ENCODE measurements at regions not wholly inside any gene's neighbourhood (a gene's known extent, or its start where the extent isn't known, plus 50 kb on each side); places are given as distances from the start of the nearest gene placed in this dataset.

- Histone ChIP-seq H3K79me2 (ENCODE audit: insufficient read depth) (no peaks in the 10 kb centered on the region), H3F3A (replicated peaks; ENCODE audit: insufficient read depth) (peaks cover 5% of the 10 kb centered on the region), H3K4me1 (ENCODE audit: control insufficient read depth in 1 of 2, insufficient read depth in 2 of 2, low read depth in 1 of 2, low read length in 1 of 2) (peaks cover 58 to 98% of the 10 kb centered on the region in 2 experiments), H3K36me3 (replicated peaks in 1 of 2; ENCODE audit: control insufficient read depth in 1 of 2, insufficient read depth in 2 of 2, low read length in 1 of 2) (no peaks in the 10 kb centered on the region), H4K20me1 (ENCODE audit: insufficient read depth) (no peaks in the 10 kb centered on the region), H3K4me2 (peak overlapping the region; percentile 15; the same call in 1 of the 2 replicates), H3K9ac (peak overlapping the region; percentile 3; the same call in 1 of the 2 replicates), H3K9me3 (no peaks in the 10 kb centered on the region), H3K4me3 (ENCODE audit: low read depth in 2 of 2, low read length in 1 of 2) (no peak overlapping the region), H3K9me2 (no peaks in the 10 kb centered on the region), H2AFZ (ENCODE audit: low read depth) (no peak overlapping the region), H3K27ac (ENCODE audit: low read depth in 2 of 2, low read length in 1 of 2) (peak overlapping the region; percentile 68 to 94; a peak in 3 of 4 replicates), H3K27me3 (ENCODE audit: insufficient read depth) (no peaks in the 10 kb centered on the region)
- 65% methylated on average over 6 of the region's 6 CpGs for WGBS (ENCODE audit: low lambda C conversion rate)
- CTCF ChIA-PET, result interaction anchor here (0.8 to 12.2 kb wide), 17 partner anchors 9 to 280 kb away, joined by 3 to 203 read pairs (median 5); partner anchors contain the start of gene VEGFA
- TF ChIP-seq NFIC (IDR thresholded peaks at IDR 0.05; ENCODE audit: borderline replicate concordance) (peak; percentile 52; the same call in 1 of the 2 replicates), NRF1 (IDR thresholded peaks at IDR 0.05; ENCODE audit: low read depth, low read length) (no peak), PBX3 (IDR thresholded peaks at IDR 0.05) (peak; percentile 51; the same call in 1 of the 2 replicates), TCF12 (IDR thresholded peaks at IDR 0.05) (peak; percentile 40)
- DNase-seq, result no peak
- POLR2A ChIA-PET, result interaction anchor here (0.6 to 5.7 kb wide), 14 partner anchors 8 to 280 kb away, joined by 3 to 49 read pairs (median 4); partner anchors contain the start of gene VEGFA
Observed at GRCh38 chr6:44049989-44050871, 77.0 kb downstream of the MRPL14 start.

- 54% methylated on average over 4 of the region's 6 CpGs for WGBS (ENCODE audit: low lambda C conversion rate)
- 0 out of 2 replicates have a peak overlapping the region, but pooled peaks have one; percentile 35 for H3K4me2 ChIP-seq
- H3K4me1 ChIP-seq (ENCODE audit: control insufficient read depth in 1 of 2, insufficient read depth in 2 of 2, low read depth in 1 of 2, low read length in 1 of 2), result peaks cover 50 to 90% of the 10 kb centered on the region in 2 experiments
- peak overlapping the region; percentile 68 to 94; a peak in 3 of 4 replicates for H3K27ac ChIP-seq (ENCODE audit: low read depth in 2 of 2, low read length in 1 of 2)
- peak overlapping the region; percentile 48; the same call in 1 of the 2 replicates for H2AFZ ChIP-seq (ENCODE audit: low read depth)
- no peaks in the 10 kb centered on the region for H3K9me2 ChIP-seq
- TF ChIP-seq TCF12 (IDR thresholded peaks at IDR 0.05), result peak; percentile 91
- TF ChIP-seq TEAD4 (IDR thresholded peaks at IDR 0.05; ENCODE audit: borderline replicate concordance, insufficient read depth), result no peak
- peak; percentile 46; the same call in 1 of the 2 replicates for TF ChIP-seq FOSL2 (IDR thresholded peaks at IDR 0.05; ENCODE audit: borderline replicate concordance, low read depth)
- TF ChIP-seq USF1 (IDR thresholded peaks at IDR 0.05; ENCODE audit: borderline replicate concordance, low read depth), result no peak
- no peak for TF ChIP-seq FOXJ3 (CRISPR knock-in tag; IDR thresholded peaks at IDR 0.05)
- TF ChIP-seq POLR2AphosphoS5 (IDR thresholded peaks at IDR 0.05; ENCODE audit: low read depth, low read length), result peak; percentile 51; the same call in 1 of the 2 replicates
- peak; percentile 80 for TF ChIP-seq PBX3 (IDR thresholded peaks at IDR 0.05)
- TF ChIP-seq JUND (IDR thresholded peaks at IDR 0.05), result no peak; the same call in 1 of the 2 replicates
- no peak for TF ChIP-seq TAF1 (IDR thresholded peaks at IDR 0.05; ENCODE audit: borderline replicate concordance, low read depth, low read length)
- TF ChIP-seq NFIC (IDR thresholded peaks at IDR 0.05; ENCODE audit: borderline replicate concordance), result peak; percentile 61; the same call in 1 of the 2 replicates
- no peak overlapping the region for H3K9ac ChIP-seq
- no peak for DNase-seq
- ChIA-PET CTCF (interaction anchor here (0.9 to 12.2 kb wide), 13 partner anchors 13 to 279 kb away, joined by 3 to 203 read pairs (median 5); partner anchors contain the start of gene VEGFA), POLR2A (interaction anchor here (1.3 to 5.7 kb wide), 5 partner anchors 25 to 125 kb away, joined by 3 to 49 read pairs (median 6); no protein-coding TSS in a partner anchor)
- H3K79me2 ChIP-seq (ENCODE audit: insufficient read depth), result no peaks in the 10 kb centered on the region
- H3F3A ChIP-seq (replicated peaks; ENCODE audit: insufficient read depth), result peaks cover 5% of the 10 kb centered on the region
- no peaks in the 10 kb centered on the region for H3K36me3 ChIP-seq (replicated peaks in 1 of 2; ENCODE audit: control insufficient read depth in 1 of 2, insufficient read depth in 2 of 2, low read length in 1 of 2)
- H4K20me1 ChIP-seq (ENCODE audit: insufficient read depth), result no peaks in the 10 kb centered on the region
- no peaks in the 10 kb centered on the region for H3K27me3 ChIP-seq (ENCODE audit: insufficient read depth)
- H3K9me3 ChIP-seq, result no peaks in the 10 kb centered on the region
- H3K4me3 ChIP-seq (ENCODE audit: low read depth in 2 of 2, low read length in 1 of 2), result no peak overlapping the region
Observed at GRCh38 chr6:44049163-44049988, 77.9 kb downstream of the MRPL14 start.

All from SK-N-SH (cell line).